SJCRH30 (cell line): ENCODE measurements at regions not wholly inside any gene's neighbourhood (a gene's known extent, or its start where the extent isn't known, plus 50 kb on each side); places are given as distances from the start of the nearest gene placed in this dataset.

Source experiments
- DNase-seq, 2 experiments: peaks; one replicate each; pipeline ENCODE4 v3.0.0-alpha.2; 2015 to 2020
- H3K27ac ChIP-seq: fragments of 250-450 bp; sonication (Bioruptor Pico); 2 replicates; pipeline ENCODE4 v1.5.1; 2020; ENCODE audit warnings: mild to moderate bottlenecking, moderate library complexity
- H3K27me3 ChIP-seq: fragments of 250-450 bp; sonication (Bioruptor Pico); 2 replicates; pipeline ENCODE4 v1.5.1; 2020; ENCODE audit warnings: mild to moderate bottlenecking, moderate library complexity
- H3K36me3 ChIP-seq: fragments of 250-450 bp; sonication (Bioruptor Pico); 2 replicates; pipeline ENCODE4 v1.5.1; 2020; ENCODE audit warnings: mild to moderate bottlenecking, moderate library complexity
- H3K4me1 ChIP-seq: fragments of 250-450 bp; sonication (Bioruptor Pico); 2 replicates; pipeline ENCODE4 v1.5.1; 2020; ENCODE audit warnings: mild to moderate bottlenecking, moderate library complexity
- H3K4me3 ChIP-seq: fragments of 250-450 bp; sonication (Bioruptor Pico); 2 replicates; pipeline ENCODE4 v1.5.1; 2020; ENCODE audit warnings: mild to moderate bottlenecking, moderate library complexity
- H3K9me3 ChIP-seq: fragments of 250-450 bp; sonication (Bioruptor Pico); replicated peaks from 2 replicates; pipeline ENCODE4 v1.5.1; 2020; ENCODE audit warnings: mild to moderate bottlenecking, moderate library complexity

- no peak overlapping the region for H3K4me3 ChIP-seq
- no peak overlapping the region for H3K27ac ChIP-seq
- no peaks in the 10 kb centered on the region for H3K4me1 ChIP-seq
- H3K36me3 ChIP-seq = no peaks in the 10 kb centered on the region
- no peaks in the 10 kb centered on the region for H3K9me3 ChIP-seq
- H3K27me3 ChIP-seq = no peaks in the 10 kb centered on the region
- DNase-seq = no peak
Observed at GRCh38 chr14:26143057-26143456, 454.8 kb downstream of the NOVA1 start.

- no peak overlapping the region for H3K27ac ChIP-seq
- H3K9me3 ChIP-seq = no peaks in the 10 kb centered on the region
- no peak for DNase-seq
- no peaks in the 10 kb centered on the region for H3K27me3 ChIP-seq
- H3K4me1 ChIP-seq = no peaks in the 10 kb centered on the region
- H3K36me3 ChIP-seq = no peaks in the 10 kb centered on the region
- H3K4me3 ChIP-seq = no peak overlapping the region
Observed at GRCh38 chr14:26138764-26139445, 458.9 kb downstream of the NOVA1 start.

DNA sequence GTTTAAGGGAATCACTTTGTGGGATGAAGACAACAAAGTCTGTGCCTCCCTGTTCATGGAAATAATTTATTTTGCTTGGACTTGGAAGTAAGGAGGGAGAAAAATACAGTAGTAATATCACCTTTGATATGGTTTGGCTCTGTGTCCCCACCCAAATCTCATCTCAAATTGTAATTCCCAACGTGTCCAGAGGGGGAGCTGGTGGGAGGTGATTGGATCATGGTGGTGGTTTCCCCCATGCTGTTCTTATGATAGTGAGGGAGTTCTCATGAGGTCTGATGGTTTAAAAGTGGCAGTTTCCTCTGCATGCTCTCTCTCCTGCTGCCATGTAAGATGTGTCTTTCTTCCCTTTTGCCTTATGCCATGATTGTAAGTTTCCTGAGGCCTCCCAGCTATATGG, 460.7 kb downstream of the NOVA1 start:
- no peak overlapping the region for H3K4me3 ChIP-seq
- peak; percentile 5 to 12 for DNase-seq
- no peaks in the 10 kb centered on the region for H3K4me1 ChIP-seq
- no peaks in the 10 kb centered on the region for H3K9me3 ChIP-seq
- no peak overlapping the region for H3K27ac ChIP-seq
- no peaks in the 10 kb centered on the region for H3K36me3 ChIP-seq
- no peaks in the 10 kb centered on the region for H3K27me3 ChIP-seq

GRCh38 chr14:26132061-26132645, 465.7 kb downstream of the NOVA1 start:
- no peaks in the 10 kb centered on the region for H3K4me1 ChIP-seq
- DNase-seq = no peak
- H3K36me3 ChIP-seq = no peaks in the 10 kb centered on the region
- H3K27me3 ChIP-seq = no peaks in the 10 kb centered on the region; the same call in 1 of the 2 replicates
- no peak overlapping the region for H3K27ac ChIP-seq
- no peak overlapping the region for H3K4me3 ChIP-seq
- no peaks in the 10 kb centered on the region for H3K9me3 ChIP-seq

GRCh38 chr14:26130690-26131089, 467.1 kb downstream of the NOVA1 start:
- H3K36me3 ChIP-seq = no peaks in the 10 kb centered on the region
- no peak overlapping the region for H3K4me3 ChIP-seq
- no peak for DNase-seq
- no peaks in the 10 kb centered on the region for H3K9me3 ChIP-seq
- H3K4me1 ChIP-seq = no peaks in the 10 kb centered on the region
- no peak overlapping the region for H3K27ac ChIP-seq
- H3K27me3 ChIP-seq = no peaks in the 10 kb centered on the region; the same call in 1 of the 2 replicates

DNA sequence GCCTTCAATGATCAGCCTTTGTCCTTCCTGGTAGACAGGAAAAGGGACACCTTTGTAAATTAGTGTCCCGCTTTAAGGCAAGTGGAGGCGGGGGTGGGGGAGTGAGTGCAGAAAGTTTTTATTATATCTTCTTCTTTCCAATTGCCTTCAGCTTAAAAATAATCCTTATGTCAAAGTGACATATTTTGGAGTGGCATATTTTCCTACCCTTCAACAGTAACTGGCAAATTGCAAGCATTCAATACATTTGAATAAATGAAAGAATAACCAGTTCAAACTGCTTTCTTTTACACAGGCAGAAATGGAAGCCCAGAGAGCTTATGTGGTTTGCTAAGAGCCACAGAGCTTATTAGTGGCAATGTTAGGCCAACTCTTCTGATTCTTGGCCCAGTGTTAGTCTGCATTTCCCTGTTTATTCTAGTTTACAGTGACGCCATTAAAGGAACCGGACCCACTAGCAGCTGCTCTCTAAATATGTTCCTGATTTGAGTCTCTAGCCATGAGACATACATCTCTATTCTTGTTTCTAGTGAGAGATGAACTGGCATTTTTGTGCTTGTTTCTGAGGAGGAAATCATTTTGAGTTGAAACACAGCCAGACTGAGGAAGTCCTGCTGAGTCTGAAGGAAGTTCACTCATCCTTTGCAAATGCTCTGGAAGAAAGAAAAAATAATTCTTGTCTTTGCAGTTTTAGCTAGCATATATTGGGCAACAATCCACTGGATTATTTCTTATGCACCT, 468.7 kb downstream of the NOVA1 start:
- Histone ChIP-seq H3K4me1 (no peaks in the 10 kb centered on the region), H3K4me3 (no peak overlapping the region), H3K9me3 (no peaks in the 10 kb centered on the region), H3K36me3 (no peaks in the 10 kb centered on the region), H3K27ac (no peak overlapping the region), H3K27me3 (no peaks in the 10 kb centered on the region; the same call in 1 of the 2 replicates)
- DNase-seq = no peak

DNA sequence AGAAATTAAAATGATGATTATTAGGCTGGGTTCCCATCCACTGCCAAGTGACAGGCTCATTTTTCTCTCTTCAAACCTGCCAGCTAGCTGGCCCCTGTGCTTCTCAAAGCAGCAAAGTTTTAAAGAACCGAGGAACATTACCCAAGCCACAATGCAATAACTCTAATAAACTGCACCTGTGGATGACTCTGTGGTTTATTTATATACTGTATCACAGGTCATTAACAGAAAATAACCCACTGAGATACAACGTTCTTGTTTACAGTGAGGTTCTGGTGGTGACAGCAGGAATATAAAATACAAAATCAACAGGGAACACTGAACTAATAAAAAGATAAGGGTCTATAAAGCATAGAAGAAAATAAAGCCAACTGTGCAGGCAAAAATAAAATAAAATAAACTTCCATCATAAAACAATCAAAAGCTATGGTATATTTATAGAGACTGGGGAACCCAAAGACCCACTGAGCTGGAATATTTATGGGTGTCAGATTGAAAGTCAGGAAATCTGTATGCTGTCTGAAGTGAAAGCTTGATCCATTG, 472.9 kb downstream of the NOVA1 start:
- H3K9me3 ChIP-seq = no peaks in the 10 kb centered on the region
- H3K4me1 ChIP-seq = no peaks in the 10 kb centered on the region
- DNase-seq = no peak
- H3K27me3 ChIP-seq = no peaks in the 10 kb centered on the region; the same call in 1 of the 2 replicates
- no peak overlapping the region for H3K27ac ChIP-seq
- H3K36me3 ChIP-seq = no peaks in the 10 kb centered on the region
- no peak overlapping the region for H3K4me3 ChIP-seq

GRCh38 chr14:26123459-26123858, 474.4 kb downstream of the NOVA1 start:
- no peaks in the 10 kb centered on the region for H3K9me3 ChIP-seq
- no peak overlapping the region for H3K27ac ChIP-seq
- H3K36me3 ChIP-seq = no peaks in the 10 kb centered on the region
- no peaks in the 10 kb centered on the region for H3K4me1 ChIP-seq
- no peaks in the 10 kb centered on the region; the same call in 1 of the 2 replicates for H3K27me3 ChIP-seq
- no peak overlapping the region for H3K4me3 ChIP-seq
- no peak for DNase-seq

DNA sequence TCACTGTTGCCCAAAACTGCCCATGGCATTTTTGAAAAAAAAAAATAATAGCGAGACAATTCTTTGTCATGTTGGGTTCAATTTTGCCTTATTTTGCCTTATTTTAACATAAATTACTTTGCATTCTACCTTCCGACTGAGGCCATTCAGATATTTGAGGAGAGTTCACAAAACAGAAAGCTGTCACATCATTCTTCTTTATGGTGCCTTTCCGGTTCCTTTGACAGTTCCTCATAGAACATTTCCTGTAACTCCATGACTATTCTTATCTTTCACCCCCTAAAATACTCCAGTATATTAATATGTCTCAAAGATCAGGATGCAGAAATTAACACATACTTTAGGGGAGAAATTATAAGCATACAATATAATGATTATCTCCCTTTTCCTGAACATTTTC, 476.7 kb downstream of the NOVA1 start:
- H3K4me3 ChIP-seq = no peak overlapping the region
- no peaks in the 10 kb centered on the region for H3K9me3 ChIP-seq
- H3K36me3 ChIP-seq = no peaks in the 10 kb centered on the region
- no peaks in the 10 kb centered on the region for H3K27me3 ChIP-seq
- no peak overlapping the region for H3K27ac ChIP-seq
- DNase-seq = no peak
- H3K4me1 ChIP-seq = no peaks in the 10 kb centered on the region

DNA sequence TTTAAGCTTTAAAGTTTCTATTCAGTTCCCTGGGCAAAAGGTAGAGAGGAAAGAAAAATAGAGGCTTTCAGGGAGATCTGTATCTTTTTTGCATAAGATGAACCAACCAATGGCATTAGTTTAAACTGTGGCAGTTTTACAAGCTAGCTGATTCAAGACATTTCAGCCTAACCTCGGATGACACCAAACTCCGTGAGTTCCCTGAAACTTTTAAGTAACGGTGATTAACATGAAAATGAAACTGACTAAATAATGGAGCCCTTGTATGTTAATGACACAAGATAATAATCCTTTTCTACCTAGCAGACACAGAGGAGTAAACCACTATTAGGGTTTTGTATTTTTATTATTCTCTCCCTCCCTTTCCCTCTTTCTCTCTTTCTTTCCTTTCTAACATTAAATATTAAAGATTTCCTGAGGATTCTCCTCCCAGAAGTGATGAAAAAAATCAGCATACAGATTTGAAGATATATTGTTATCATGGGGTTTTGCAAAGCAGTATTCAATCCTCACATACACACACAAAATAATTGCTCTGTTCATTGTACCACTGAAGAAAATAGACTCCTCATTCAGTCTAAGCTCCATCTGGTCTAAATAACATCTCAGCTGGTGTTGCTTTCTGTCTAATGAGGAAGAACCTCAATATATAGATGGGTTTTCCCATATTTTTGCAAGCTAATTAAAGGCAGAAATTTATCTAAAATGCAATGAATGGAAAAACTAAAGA, 483.8 kb downstream of the NOVA1 start:
- no peak overlapping the region for H3K27ac ChIP-seq
- H3K9me3 ChIP-seq = no peaks in the 10 kb centered on the region
- no peaks in the 10 kb centered on the region for H3K36me3 ChIP-seq
- H3K4me3 ChIP-seq = no peak overlapping the region
- no peaks in the 10 kb centered on the region for H3K4me1 ChIP-seq
- no peaks in the 10 kb centered on the region for H3K27me3 ChIP-seq
- DNase-seq = no peak

GRCh38 chr14:26104717-26105116, 493.1 kb downstream of the NOVA1 start:
- no peak for DNase-seq
- no peaks in the 10 kb centered on the region for H3K9me3 ChIP-seq
- no peaks in the 10 kb centered on the region for H3K36me3 ChIP-seq
- no peaks in the 10 kb centered on the region for H3K4me1 ChIP-seq
- H3K27ac ChIP-seq = no peak overlapping the region
- no peak overlapping the region for H3K4me3 ChIP-seq
- no peaks in the 10 kb centered on the region for H3K27me3 ChIP-seq

GRCh38 chr14:26097852-26098251, 500.0 kb downstream of the NOVA1 start:
- H3K4me1 ChIP-seq = no peaks in the 10 kb centered on the region

GRCh38 chr14:26088275-26088674, 509.6 kb downstream of the NOVA1 start:
- DNase-seq = no peak
- Histone ChIP-seq H3K4me1 (no peaks in the 10 kb centered on the region), H3K4me3 (no peak overlapping the region), H3K27me3 (no peaks in the 10 kb centered on the region), H3K27ac (no peak overlapping the region), H3K9me3 (no peaks in the 10 kb centered on the region), H3K36me3 (no peaks in the 10 kb centered on the region)

More at GRCh38 chr14:26097852-26098251, 500.0 kb downstream of the NOVA1 start:
- Histone ChIP-seq H3K9me3 (no peaks in the 10 kb centered on the region), H3K27ac (no peak overlapping the region), H3K4me3 (no peak overlapping the region), H3K36me3 (no peaks in the 10 kb centered on the region), H3K27me3 (no peaks in the 10 kb centered on the region)
- DNase-seq = no peak

DNA sequence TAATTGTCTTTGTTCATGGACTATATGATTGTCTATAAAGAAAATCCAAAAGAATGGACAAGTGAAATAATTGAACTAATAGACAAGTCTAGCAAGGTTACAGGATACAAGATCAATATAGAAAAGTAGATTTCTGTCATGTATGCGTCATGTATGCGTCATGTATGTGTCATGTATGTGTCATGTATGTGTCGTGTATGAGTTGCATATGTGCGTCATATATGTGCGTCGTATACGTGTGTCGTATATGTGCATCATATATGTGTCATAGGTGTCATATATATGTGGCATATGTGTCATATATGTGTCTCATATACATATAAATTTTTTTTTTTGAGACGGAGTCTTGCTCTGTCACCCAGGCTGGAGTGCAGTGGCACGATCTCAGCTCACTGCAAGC, 516.8 kb downstream of the NOVA1 start:
- H3K9me3 ChIP-seq = no peaks in the 10 kb centered on the region
- no peak overlapping the region for H3K27ac ChIP-seq
- no peak overlapping the region for H3K4me3 ChIP-seq
- no peak for DNase-seq
- H3K36me3 ChIP-seq = no peaks in the 10 kb centered on the region
- no peaks in the 10 kb centered on the region for H3K4me1 ChIP-seq
- peaks cover 2% of the 10 kb centered on the region; the same call in 1 of the 2 replicates for H3K27me3 ChIP-seq
